Activated CD4-positive, alpha-beta T cell treated with anti-CD3 and anti-CD28 coated beads, Interleukin-10, Interleukin-2, amounts not matched to agents 100 ng/mL and 50 ng/mL, durations not matched to agents 16 hours and 8 hours (primary cell): ENCODE measurements at regions not wholly inside any gene's neighbourhood (a gene's known extent, or its start where the extent isn't known, plus 50 kb on each side); places are given as distances from the start of the nearest gene placed in this dataset.

Experiments used
- DNase-seq: peaks from one replicate; pipeline ENCODE4 v3.0.0-alpha.2; 2020

- DNase-seq: no peak
Observed at GRCh38 chr6:1485678-1486077, 96.3 kb downstream of the FOXF2 start.

- DNase-seq: no peak
Observed at GRCh38 chr6:1486387-1486786, 97.0 kb downstream of the FOXF2 start.

GRCh38 chr6:1487239-1487638 lies 97.9 kb downstream of the FOXF2 start:
- no peak for DNase-seq

GRCh38 chr6:1491025-1491424 lies 101.6 kb downstream of the FOXF2 start:
- DNase-seq: no peak

GRCh38 chr6:1491591-1492319 lies 102.4 kb downstream of the FOXF2 start:
- DNase-seq: no peak

- no peak for DNase-seq
Observed at GRCh38 chr6:1494671-1495070, 105.3 kb downstream of the FOXF2 start.

GRCh38 chr6:1495344-1495743 lies 106.0 kb downstream of the FOXF2 start:
- DNase-seq: no peak

GRCh38 chr6:1496092-1496491 lies 106.7 kb downstream of the FOXF2 start:
- DNase-seq: no peak

- DNase-seq: no peak
Observed at GRCh38 chr6:1496836-1497760, 107.7 kb downstream of the FOXF2 start.

GRCh38 chr6:1497761-1498105 lies 108.4 kb downstream of the FOXF2 start:
- no peak for DNase-seq

- no peak for DNase-seq
Observed at GRCh38 chr6:1498491-1499113, 109.2 kb downstream of the FOXF2 start.

GRCh38 chr6:1499777-1500176 lies 109.9 kb upstream of the FOXC1 start:
- DNase-seq: no peak

GRCh38 chr6:1500913-1501312 lies 108.8 kb upstream of the FOXC1 start:
- no peak for DNase-seq

- no peak for DNase-seq
Observed at GRCh38 chr6:1502041-1502440, 107.7 kb upstream of the FOXC1 start.

GRCh38 chr6:1503811-1504210 lies 105.9 kb upstream of the FOXC1 start:
- DNase-seq: no peak

- no peak for DNase-seq
Observed at GRCh38 chr6:1504465-1504864, 105.2 kb upstream of the FOXC1 start.

- DNase-seq: no peak
Observed at GRCh38 chr6:1507251-1507650, 102.5 kb upstream of the FOXC1 start.

GRCh38 chr6:1509241-1509640 lies 100.5 kb upstream of the FOXC1 start:
- no peak for DNase-seq

- DNase-seq: no peak
Observed at GRCh38 chr6:1510239-1510638, 99.5 kb upstream of the FOXC1 start.

- DNase-seq: no peak
Observed at GRCh38 chr6:1513215-1513780, 96.4 kb upstream of the FOXC1 start.

- DNase-seq: no peak
Observed at GRCh38 chr6:1514078-1514477, 95.6 kb upstream of the FOXC1 start.

- DNase-seq: no peak
Observed at GRCh38 chr6:1515280-1515679, 94.4 kb upstream of the FOXC1 start.

- DNase-seq: no peak
Observed at GRCh38 chr6:1515781-1516180, 93.9 kb upstream of the FOXC1 start.
